ENCODE measurements at regions not wholly inside any gene's neighbourhood (a gene's known extent, or its start where the extent isn't known, plus 50 kb on each side); places are given as distances from the start of the nearest gene placed in this dataset.
"Not testable (repeated sequence)": the region's sequence is repeated elsewhere in the genome, so short reads cannot be mapped to it uniquely, and the experiment has no call there.

DNA sequence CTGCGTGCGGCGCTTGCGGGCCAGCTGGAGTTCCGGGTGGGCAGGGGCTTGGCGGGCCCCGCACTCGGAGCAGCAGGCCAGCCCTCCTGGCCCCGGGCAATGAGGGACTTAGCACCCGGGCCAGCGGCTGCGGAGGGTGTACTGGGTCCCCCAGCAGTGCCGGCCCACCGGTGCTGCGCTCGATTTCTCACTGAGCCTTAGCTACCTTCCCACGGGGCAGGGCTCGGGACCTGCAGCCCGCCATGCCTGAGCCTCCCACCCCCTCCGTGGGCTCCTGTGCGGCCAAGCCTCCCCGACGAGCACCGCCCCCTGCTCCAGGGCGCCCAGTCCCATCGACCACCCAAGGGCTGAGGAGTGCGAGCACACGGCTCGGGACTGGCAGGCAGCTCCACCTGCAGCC, 916.9 kb downstream of the C4orf33 start:
- TF ChIP-seq, protein P1, sequence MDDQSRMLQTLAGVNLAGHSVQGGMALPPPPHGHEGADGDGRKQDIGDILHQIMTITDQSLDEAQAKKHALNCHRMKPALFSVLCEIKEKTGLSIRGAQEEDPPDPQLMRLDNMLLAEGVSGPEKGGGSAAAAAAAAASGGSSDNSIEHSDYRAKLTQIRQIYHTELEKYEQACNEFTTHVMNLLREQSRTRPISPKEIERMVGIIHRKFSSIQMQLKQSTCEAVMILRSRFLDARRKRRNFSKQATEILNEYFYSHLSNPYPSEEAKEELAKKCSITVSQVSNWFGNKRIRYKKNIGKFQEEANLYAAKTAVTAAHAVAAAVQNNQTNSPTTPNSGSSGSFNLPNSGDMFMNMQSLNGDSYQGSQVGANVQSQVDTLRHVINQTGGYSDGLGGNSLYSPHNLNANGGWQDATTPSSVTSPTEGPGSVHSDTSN (IDR thresholded peaks at IDR 0.05; ENCODE audit: insufficient replicate concordance, low read depth, low read length): not testable (repeated sequence)
- TF ChIP-seq POLR2AphosphoS5 (IDR thresholded peaks at IDR 0.05; ENCODE audit: low read length); RELA (IDR thresholded peaks at IDR 0.05; ENCODE audit: borderline replicate concordance, partially characterized antibody); TBL1XR1 (IDR thresholded peaks at IDR 0.05; ENCODE audit: low read depth, low read length); NBN (IDR thresholded peaks at IDR 0.05); TCF7 (IDR thresholded peaks at IDR 0.05; ENCODE audit: borderline replicate concordance); NFYB (IDR thresholded peaks at IDR 0.05; ENCODE audit: insufficient read depth, low read depth, low read length); FOXM1 (IDR thresholded peaks at IDR 0.05; ENCODE audit: low read depth, low read length); BACH1 (IDR thresholded peaks at IDR 0.05; ENCODE audit: borderline replicate concordance): not testable (repeated sequence)
- TF ChIP-seq, protein P2, sequence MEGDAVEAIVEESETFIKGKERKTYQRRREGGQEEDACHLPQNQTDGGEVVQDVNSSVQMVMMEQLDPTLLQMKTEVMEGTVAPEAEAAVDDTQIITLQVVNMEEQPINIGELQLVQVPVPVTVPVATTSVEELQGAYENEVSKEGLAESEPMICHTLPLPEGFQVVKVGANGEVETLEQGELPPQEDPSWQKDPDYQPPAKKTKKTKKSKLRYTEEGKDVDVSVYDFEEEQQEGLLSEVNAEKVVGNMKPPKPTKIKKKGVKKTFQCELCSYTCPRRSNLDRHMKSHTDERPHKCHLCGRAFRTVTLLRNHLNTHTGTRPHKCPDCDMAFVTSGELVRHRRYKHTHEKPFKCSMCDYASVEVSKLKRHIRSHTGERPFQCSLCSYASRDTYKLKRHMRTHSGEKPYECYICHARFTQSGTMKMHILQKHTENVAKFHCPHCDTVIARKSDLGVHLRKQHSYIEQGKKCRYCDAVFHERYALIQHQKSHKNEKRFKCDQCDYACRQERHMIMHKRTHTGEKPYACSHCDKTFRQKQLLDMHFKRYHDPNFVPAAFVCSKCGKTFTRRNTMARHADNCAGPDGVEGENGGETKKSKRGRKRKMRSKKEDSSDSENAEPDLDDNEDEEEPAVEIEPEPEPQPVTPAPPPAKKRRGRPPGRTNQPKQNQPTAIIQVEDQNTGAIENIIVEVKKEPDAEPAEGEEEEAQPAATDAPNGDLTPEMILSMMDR (IDR thresholded peaks at IDR 0.05 in 2 of 3, conservative IDR thresholded peaks at IDR 0.05 in 1 of 3; ENCODE audit: control insufficient read depth in 2 of 3, extremely low read depth in 1 of 3, insufficient read depth in 1 of 3, low read depth in 3 of 3, low read length in 3 of 3): not testable (repeated sequence)

Measured in GM12878 (cell line).